Esophagus muscularis mucosa (tissue), 4 donors: ENCODE measurements at regions not wholly inside any gene's neighbourhood (a gene's known extent, or its start where the extent isn't known, plus 50 kb on each side); places are given as distances from the start of the nearest gene placed in this dataset.

Experiments
- DNase-seq: peaks from one replicate; pipeline ENCODE4 v3.0.0-alpha.2; 2017; ENCODE audit errors: extremely low spot score
- H3K27ac ChIP-seq, 4 donors: fragments of 200-600 bp; sonication (generic); replicated peaks in 1 of 4; 1 replicate in 3 of 4; 2 replicates in 1 of 4; pipeline ENCODE4 v1.5.1; 2016 to 2019; ENCODE audit warnings: mild to moderate bottlenecking in 1 of 4
- H3K27me3 ChIP-seq, 4 donors: fragments of 200-600 bp; sonication (generic); one replicate each; pipeline versions ENCODE4 v1.5.1 to v1.6.0; 2016 to 2019
- H3K36me3 ChIP-seq, 4 donors: fragments of 200-600 bp; sonication (generic); one replicate each; pipeline ENCODE4 v1.5.1; 2016 to 2019
- H3K4me1 ChIP-seq, 4 donors: fragments of 200-600 bp; sonication (generic); one replicate each; pipeline ENCODE4 v1.5.1; 2016 to 2019
- H3K4me3 ChIP-seq, 4 donors: fragments of 200-600 bp; sonication (generic); 1 replicate in 2 of 4; 2 replicates in 2 of 4; pipeline ENCODE4 v1.5.1; 2016 to 2019; ENCODE audit warnings: mild to moderate bottlenecking in 4 of 4, moderate library complexity in 1 of 4
- H3K9me3 ChIP-seq, 4 donors: fragments of 200-600 bp; sonication (generic); 1 replicate in 3 of 4; 2 replicates in 1 of 4; pipeline ENCODE4 v1.5.1; 2016 to 2019
- CTCF ChIP-seq, 3 experiments: fragments of 200-600 bp in 2 of 3; fragments of 450-650 bp in 1 of 3; sonication (generic) in 2 of 3; IDR thresholded peaks; one replicate each; pipeline ENCODE4 v1.5.1; 2017 to 2019; ENCODE audit warnings: antibody characterized with exemption in 3 of 3, mild to moderate bottlenecking in 2 of 3, moderate library complexity in 1 of 3
- EP300 ChIP-seq: sonication (generic); formaldehyde crosslinking; IDR thresholded peaks from one replicate; pipeline ENCODE4 v1.6.1; 2017; ENCODE audit warnings: antibody characterized with exemption
- POLR2A ChIP-seq: fragments of 450-650 bp; IDR thresholded peaks from one replicate; pipeline ENCODE4 v1.6.1; 2017; ENCODE audit warnings: antibody characterized with exemption, moderate library complexity, mild to moderate bottlenecking, low read depth
- POLR2AphosphoS5 ChIP-seq, 2 donors: sonication (generic); formaldehyde crosslinking; IDR thresholded peaks; one replicate each; pipeline ENCODE4 v1.6.1; 2017; ENCODE audit warnings: antibody characterized with exemption in 2 of 2
- WGBS: methylation state at CpG from one replicate; pipeline ENCODE4 v1.1.5; 2018; 5-methylcytosine and 5-hydroxymethylcytosine counted together
- intact Hi-C: fragments of 100-400 bp; cut with DNase I; formaldehyde crosslinking; loops from one replicate; pipeline ENCODE4 v1.15.1; 2023

GRCh38 chr9:7388755-7389154 lies 410.8 kb downstream of the DMAC1 start:
- H3K36me3 ChIP-seq = no peaks in the 10 kb centered on the region
- intact Hi-C loops = no loop called here
- 86% methylated on average over 1 of the region's 1 CpG for WGBS
- H3K27me3 ChIP-seq = no peaks in the 10 kb centered on the region
- H3K4me1 ChIP-seq = no peaks in the 10 kb centered on the region
- no peak for TF ChIP-seq CTCF (IDR thresholded peaks at IDR 0.05)
- TF ChIP-seq POLR2AphosphoS5 (IDR thresholded peaks at IDR 0.05) = no peak
- TF ChIP-seq POLR2A = no peak
- TF ChIP-seq EP300 = no peak
- H3K27ac ChIP-seq = no peak overlapping the region
- H3K9me3 ChIP-seq = no peaks in the 10 kb centered on the region
- DNase-seq = no peak
- H3K4me3 ChIP-seq = no peak overlapping the region

- 63% methylated on average over 5 of the region's 5 CpGs for WGBS
- no peak overlapping the region for H3K27ac ChIP-seq
- DNase-seq = no peak
- intact Hi-C loops = no loop called here
- no peaks in the 10 kb centered on the region for H3K9me3 ChIP-seq
- H3K36me3 ChIP-seq = no peaks in the 10 kb centered on the region
- no peak overlapping the region for H3K4me3 ChIP-seq
- no peaks in the 10 kb centered on the region for H3K27me3 ChIP-seq
- H3K4me1 ChIP-seq = no peaks in the 10 kb centered on the region
- TF ChIP-seq CTCF (IDR thresholded peaks at IDR 0.05) = no peak
- no peak for TF ChIP-seq EP300
- no peak for TF ChIP-seq POLR2AphosphoS5 (IDR thresholded peaks at IDR 0.05)
- no peak for TF ChIP-seq POLR2A
These were observed 411.7 kb downstream of the DMAC1 start for GRCh38 chr9:7387840-7388239.

- intact Hi-C loops = no loop called here
- no peaks in the 10 kb centered on the region for H3K4me1 ChIP-seq
These were observed 417.3 kb downstream of the DMAC1 start for GRCh38 chr9:7382304-7382703.

GRCh38 chr9:7377489-7377888 lies 422.1 kb downstream of the DMAC1 start:
- Histone ChIP-seq H3K27me3 (no peaks in the 10 kb centered on the region), H3K27ac (no peak overlapping the region), H3K9me3 (peaks cover 0 to 6% (median 3%) of the 10 kb centered on the region in 4 donors), H3K4me1 (no peaks in the 10 kb centered on the region), H3K36me3 (no peaks in the 10 kb centered on the region), H3K4me3 (no peak overlapping the region)
- intact Hi-C loops = no loop called here
- 78% methylated on average over 2 of the region's 2 CpGs for WGBS
- DNase-seq = no peak
- TF ChIP-seq EP300 = no peak
- no peak for TF ChIP-seq CTCF (IDR thresholded peaks at IDR 0.05)
- TF ChIP-seq POLR2A = no peak
- TF ChIP-seq POLR2AphosphoS5 (IDR thresholded peaks at IDR 0.05) = no peak

More at GRCh38 chr9:7382304-7382703, 417.3 kb downstream of the DMAC1 start:
- Histone ChIP-seq H3K27me3 (no peaks in the 10 kb centered on the region), H3K4me3 (no peak overlapping the region), H3K27ac (no peak overlapping the region), H3K36me3 (no peaks in the 10 kb centered on the region), H3K9me3 (no peaks in the 10 kb centered on the region)
- WGBS = 89% methylated on average over 3 of the region's 3 CpGs
- no peak for TF ChIP-seq POLR2AphosphoS5 (IDR thresholded peaks at IDR 0.05)
- TF ChIP-seq POLR2A = no peak
- TF ChIP-seq CTCF (IDR thresholded peaks at IDR 0.05) = no peak
- TF ChIP-seq EP300 = no peak
- no peak for DNase-seq

- Histone ChIP-seq H3K27ac (no peak overlapping the region), H3K4me3 (no peak overlapping the region), H3K9me3 (peaks cover 0 to 6% (median 3%) of the 10 kb centered on the region in 4 donors), H3K27me3 (no peaks in the 10 kb centered on the region), H3K4me1 (no peaks in the 10 kb centered on the region), H3K36me3 (no peaks in the 10 kb centered on the region)
- intact Hi-C loops = no loop called here
- DNase-seq = no peak
- TF ChIP-seq CTCF (IDR thresholded peaks at IDR 0.05) = no peak
- no peak for TF ChIP-seq EP300
- TF ChIP-seq POLR2A = no peak
- no peak for TF ChIP-seq POLR2AphosphoS5 (IDR thresholded peaks at IDR 0.05)
- 86% methylated on average over 5 of the region's 5 CpGs for WGBS
These were observed 422.7 kb downstream of the DMAC1 start for GRCh38 chr9:7376833-7377232.
